Kidney epithelial cell (primary cell): ENCODE measurements at regions not wholly inside any gene's neighbourhood (a gene's known extent, or its start where the extent isn't known, plus 50 kb on each side); places are given as distances from the start of the nearest gene placed in this dataset.
A peak's percentile ranks its signal among the peaks of the same experiment; 100 is the strongest.

Experiments
- DNase-seq: peaks from one replicate; pipeline ENCODE4 v3.0.0-alpha.2; 2010; ENCODE audit warnings: low read depth
- H3K27me3 ChIP-seq: 2 replicates; pipeline ENCODE4 v1.6.0; 2011; ENCODE audit warnings: low read length; ENCODE audit not compliant: control insufficient read depth, insufficient read depth
- H3K36me3 ChIP-seq: 2 replicates; pipeline ENCODE4 v1.5.1; 2011; ENCODE audit warnings: low read length; ENCODE audit not compliant: control insufficient read depth, insufficient read depth
- H3K4me3 ChIP-seq: 2 replicates; pipeline ENCODE4 v1.5.1; 2011; ENCODE audit warnings: low read depth, mild to moderate bottlenecking, control low read depth, low read length
- CTCF ChIP-seq: IDR thresholded peaks from 2 replicates; pipeline ENCODE4 v1.5.1; 2011; ENCODE audit warnings: mild to moderate bottlenecking, moderate library complexity, low read length, control low read depth, inconsistent platforms; ENCODE audit not compliant: insufficient read depth, poor library complexity, severe bottlenecking

GRCh38 chr3:55164191-55164590, 236.3 kb upstream of the LRTM1 start:
- no peak for DNase-seq
- H3K4me3 ChIP-seq = no peak overlapping the region
- no peak for TF ChIP-seq CTCF

GRCh38 chr3:55163421-55163820, 235.6 kb upstream of the LRTM1 start:
- no peak for TF ChIP-seq CTCF
- no peaks in the 10 kb centered on the region for H3K36me3 ChIP-seq
- no peak for DNase-seq
- no peak overlapping the region for H3K4me3 ChIP-seq
- no peaks in the 10 kb centered on the region for H3K27me3 ChIP-seq

More at GRCh38 chr3:55164191-55164590, 236.3 kb upstream of the LRTM1 start:
- Histone ChIP-seq H3K36me3 (no peaks in the 10 kb centered on the region), H3K27me3 (no peaks in the 10 kb centered on the region)

GRCh38 chr3:55162031-55162795, 234.4 kb upstream of the LRTM1 start:
- Histone ChIP-seq H3K27me3 (no peaks in the 10 kb centered on the region), H3K4me3 (no peak overlapping the region), H3K36me3 (no peaks in the 10 kb centered on the region)
- TF ChIP-seq CTCF = no peak
- no peak for DNase-seq

GRCh38 chr3:55161231-55161630, 233.4 kb upstream of the LRTM1 start:
- no peaks in the 10 kb centered on the region for H3K27me3 ChIP-seq
- DNase-seq = no peak
- TF ChIP-seq CTCF = no peak
- H3K4me3 ChIP-seq = no peak overlapping the region
- no peaks in the 10 kb centered on the region for H3K36me3 ChIP-seq

GRCh38 chr3:55160241-55160983, 232.6 kb upstream of the LRTM1 start:
- Histone ChIP-seq H3K27me3 (no peaks in the 10 kb centered on the region), H3K4me3 (no peak overlapping the region), H3K36me3 (no peaks in the 10 kb centered on the region)
- TF ChIP-seq CTCF = no peak
- DNase-seq = peak; percentile 98
